Daoy (cell line): ENCODE measurements at regions not wholly inside any gene's neighbourhood (a gene's known extent, or its start where the extent isn't known, plus 50 kb on each side); places are given as distances from the start of the nearest gene placed in this dataset.

Experiments used
- DNase-seq: peaks from one replicate; pipeline ENCODE4 v3.0.0-alpha.2; 2015; ENCODE audit warnings: low read depth

DNA sequence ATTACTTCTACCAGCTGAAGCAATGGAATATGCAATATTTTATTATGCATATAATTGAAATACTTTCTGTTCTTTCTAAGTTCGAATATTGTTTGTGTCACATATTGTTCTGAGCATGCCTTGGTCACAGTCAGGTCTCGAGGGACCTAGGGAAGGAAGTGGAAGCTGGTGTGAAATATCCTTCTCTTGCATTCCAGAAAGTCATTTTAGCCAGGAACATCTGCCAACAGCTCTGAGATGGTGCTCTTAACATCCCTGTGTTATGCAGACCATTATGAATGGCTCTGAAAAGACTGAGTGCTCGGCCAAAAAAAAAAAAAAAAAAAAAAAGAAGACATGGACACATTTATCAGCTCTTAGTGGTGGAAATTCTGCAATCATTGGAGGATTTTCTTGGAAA, 132.7 kb upstream of the JAG1 start:
- no peak for DNase-seq

DNA sequence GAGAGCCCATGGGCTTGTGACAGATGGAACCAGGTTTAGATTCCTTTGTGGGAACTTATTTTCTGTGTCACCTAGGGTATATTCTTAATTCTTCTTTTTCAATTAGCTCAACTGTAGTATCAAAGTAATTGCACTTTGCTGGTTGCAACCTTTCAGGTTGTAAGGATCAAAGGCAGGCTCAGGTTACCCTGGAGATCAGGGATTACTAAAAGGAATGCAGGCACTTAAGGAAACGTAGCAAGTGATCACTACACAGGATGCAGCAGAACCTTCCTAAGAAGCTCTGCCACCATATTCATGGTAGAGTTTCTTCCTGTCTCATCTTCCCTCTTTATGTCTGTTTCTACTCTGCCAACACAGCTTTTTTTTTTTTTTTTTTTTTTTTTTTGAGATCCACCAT, 133.2 kb upstream of the JAG1 start:
- no peak for DNase-seq

DNA sequence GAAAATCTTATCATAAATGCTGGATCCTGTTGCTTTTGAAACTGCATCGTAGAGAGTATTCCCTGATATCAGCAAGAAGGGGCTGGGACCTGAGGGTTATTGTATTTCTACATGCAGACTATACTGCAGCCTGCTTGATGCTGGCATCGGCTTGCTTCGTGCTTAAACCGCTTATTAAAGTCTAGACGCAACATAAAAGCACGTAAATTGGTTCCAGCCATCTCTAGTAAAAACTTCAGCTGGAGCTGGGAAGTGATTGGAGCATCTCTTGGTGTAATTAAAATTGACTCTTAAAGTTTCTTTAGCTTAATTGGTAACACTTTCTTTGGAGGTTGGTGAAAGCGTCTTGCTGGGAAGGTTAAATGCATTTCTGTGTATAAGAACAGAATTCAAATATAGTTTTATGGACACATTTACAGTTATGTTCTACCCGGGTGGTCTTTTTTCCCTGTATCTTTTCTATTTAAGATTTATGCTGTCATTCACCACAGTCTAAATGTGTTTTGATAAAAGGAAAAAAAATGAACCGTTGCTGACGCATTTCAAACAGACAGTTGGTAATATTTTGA, 139.0 kb upstream of the JAG1 start:
- no peak for DNase-seq

DNA sequence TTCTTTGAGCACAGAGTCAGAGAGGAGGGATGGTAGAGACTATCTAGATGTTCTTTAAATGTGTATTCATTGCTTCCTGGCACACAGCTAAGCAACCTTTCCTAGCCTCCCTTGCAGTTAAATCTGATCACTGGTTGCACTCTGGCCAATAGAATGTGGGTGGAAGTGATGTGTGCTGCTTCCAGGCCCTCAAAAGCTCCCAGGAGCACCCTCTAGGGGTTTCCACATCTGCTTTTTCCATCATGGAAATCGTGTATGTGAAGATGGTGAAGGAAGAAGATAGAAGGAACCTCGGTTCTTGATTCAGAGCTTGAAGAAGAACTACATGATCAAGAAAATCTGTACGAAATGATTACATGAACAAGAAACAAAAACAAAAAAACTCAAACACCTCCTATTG, 149.8 kb upstream of the JAG1 start:
- DNase-seq, result no peak

DNA sequence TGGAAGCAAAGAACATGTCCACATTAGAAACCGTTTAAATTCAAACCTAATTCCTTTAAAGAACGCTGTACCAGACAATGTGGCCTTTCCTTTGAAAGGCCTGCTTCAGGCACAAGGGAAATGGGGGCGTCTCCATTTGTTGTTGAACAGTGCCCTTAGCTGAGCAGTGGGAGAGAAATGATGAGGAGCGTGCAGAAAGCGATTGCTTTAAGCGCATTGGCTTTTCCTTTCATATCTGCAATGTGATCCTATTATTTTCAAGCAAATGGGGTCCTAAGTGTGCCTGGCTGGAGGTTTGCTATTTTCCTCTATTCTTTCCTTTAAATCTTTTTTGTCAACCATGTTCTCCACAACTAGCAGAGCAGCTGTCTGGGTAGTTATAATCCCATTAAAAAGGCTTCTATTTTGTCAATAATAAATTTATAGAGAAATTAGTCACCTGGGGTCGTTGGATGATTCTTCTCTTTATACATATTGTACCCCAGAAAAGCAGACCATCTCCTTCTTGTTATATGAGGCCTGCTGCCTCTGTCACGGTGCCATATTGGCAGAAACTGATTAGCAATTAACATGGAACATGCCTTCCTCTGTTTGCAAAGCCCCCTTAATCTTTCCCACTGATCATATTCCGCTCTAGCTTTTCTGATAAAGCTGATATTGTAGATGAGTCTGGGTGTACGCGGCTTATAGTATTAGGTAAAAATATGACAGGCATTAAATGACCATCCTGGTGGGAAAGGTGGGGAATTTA, 151.1 kb upstream of the JAG1 start:
- DNase-seq, result no peak

DNA sequence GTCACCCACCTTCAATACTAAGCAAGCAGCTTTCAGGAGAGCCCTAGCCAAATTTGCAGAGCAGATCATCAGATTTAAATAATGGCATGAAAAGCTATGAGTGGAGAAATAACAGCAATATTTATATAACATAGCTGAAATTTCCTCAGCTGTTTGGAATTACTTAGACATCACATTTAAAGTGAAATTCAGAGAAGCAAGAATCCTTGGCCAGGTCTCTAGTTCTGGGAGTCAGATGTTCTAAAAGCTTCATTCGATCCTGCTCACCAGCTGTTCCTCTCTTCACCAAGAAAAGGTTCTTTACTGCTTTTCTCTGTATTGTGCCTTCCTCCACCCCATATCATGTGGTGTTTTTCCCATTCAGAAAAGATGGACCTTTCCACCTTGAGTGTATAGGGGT, 152.3 kb upstream of the JAG1 start:
- no peak for DNase-seq

DNA sequence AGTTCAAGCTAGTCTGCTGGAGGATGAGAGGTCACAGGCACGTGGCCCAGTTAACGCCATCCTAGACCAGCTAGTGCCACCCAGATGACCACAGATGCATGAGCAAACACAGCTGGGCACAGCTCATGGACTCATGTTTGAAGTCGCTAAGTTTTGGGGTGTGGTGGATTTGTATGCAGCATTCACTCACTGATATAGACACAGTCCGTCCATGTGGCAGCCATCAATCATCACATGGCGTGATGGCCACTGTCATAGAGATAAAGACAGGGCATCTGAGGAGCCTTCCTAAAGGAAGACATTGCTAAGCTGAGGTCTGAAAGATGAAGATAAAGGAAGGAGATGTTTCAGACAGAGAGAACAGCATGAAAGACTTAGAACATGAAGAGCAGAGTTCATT, 154.4 kb upstream of the JAG1 start:
- DNase-seq, result no peak

DNA sequence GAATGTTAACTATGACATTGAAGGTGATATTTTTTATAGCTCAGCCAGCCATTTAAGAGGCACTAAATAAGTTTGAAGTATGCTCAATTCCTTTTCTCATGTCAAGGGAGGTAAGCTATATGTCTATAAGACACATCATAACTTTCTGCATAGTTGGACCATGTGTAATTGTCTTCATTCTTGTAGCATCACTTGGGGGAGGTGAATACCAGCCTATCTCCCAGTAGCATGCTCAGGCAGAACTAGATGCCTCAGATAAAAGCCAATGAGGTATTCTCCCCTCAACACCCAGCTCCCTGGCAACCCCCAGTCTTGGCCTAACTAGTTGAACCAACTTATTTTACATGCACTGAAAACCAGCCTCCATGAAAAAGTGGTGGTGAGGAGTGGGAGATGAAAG, 158.3 kb upstream of the JAG1 start:
- DNase-seq, result no peak

DNA sequence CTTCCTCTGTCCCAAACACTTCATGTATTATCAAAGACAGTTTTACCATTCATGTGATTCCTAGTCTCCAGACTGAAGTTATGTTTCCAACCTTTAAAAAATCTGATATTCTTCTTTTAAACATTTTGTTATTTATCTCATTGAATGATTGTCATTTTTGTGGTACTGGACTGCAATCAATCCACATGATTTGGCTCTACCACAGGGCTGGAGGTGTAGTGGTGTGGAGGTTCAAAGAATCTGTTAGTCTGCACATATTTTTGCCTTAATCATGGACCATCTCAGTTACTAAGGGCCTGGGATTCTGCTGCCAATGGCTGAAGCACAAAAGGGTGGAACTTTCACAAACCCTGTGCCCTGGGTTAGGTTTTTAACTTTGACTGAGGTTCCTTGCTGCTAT, 164.1 kb upstream of the JAG1 start:
- no peak for DNase-seq

DNA sequence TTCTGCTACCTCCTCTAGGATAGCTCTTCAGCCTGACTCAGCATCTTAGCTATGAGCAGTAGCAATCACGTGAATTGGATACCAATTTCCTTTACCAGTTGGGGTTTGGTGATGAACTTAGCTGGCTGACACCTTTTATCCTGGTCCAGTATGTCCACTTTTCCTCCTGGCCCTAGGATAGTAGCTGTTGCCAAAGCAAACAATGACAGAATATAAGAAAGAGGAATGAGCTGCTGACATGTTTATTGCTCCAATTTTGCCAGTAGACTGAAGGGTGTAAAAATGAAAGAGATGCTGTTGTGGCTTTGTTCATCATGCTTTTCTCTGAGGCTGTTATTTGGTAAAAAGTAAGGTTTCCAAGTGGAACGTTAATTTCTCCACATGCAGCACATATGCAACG, 168.3 kb upstream of the JAG1 start:
- DNase-seq, result no peak

DNA sequence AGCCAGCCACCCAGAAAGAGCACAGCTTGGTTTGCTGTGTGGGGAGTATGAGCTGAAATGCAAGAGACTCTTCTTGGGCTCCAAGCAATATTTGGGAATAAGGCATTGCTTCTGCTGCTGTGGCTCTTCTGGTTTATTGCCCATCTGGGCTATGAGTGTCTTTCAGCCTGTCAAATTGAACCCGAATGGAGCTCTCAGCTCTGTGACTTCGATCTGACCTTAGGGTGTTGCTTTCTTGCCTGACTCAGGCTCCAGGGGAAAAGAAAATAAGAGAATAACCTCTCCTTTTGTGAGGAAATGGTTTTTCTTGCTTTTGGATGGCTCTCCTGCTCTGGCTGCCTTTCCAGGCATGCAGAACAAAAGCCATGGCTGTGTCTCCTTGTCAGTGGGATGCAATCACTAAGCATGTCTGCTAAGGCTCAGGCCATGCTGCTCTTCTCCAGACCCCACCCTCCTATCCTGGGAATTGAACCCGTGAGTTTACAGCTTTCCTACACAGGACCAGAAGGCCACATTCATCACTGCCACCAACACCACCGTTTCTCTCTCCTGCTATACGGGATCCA, 169.4 kb upstream of the JAG1 start:
- no peak for DNase-seq

DNA sequence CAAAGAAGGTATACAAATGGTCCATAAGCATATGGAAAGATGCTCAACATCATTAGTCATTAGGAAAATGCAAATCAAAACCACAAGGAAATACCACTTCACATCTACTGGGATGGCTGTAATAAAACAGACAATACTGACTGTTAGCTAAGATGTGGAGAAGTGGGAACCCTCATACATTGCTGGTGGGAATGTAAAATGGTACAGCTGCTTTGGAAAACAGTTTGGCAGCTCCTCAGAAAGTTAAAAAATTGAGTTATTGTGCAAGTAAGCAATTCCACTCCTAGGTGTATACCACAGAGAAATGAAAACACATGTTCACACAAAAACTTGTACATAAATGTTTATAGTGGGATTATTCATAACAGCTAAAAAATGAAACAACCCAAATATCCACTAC, 173.0 kb upstream of the JAG1 start:
- no peak for DNase-seq

DNA sequence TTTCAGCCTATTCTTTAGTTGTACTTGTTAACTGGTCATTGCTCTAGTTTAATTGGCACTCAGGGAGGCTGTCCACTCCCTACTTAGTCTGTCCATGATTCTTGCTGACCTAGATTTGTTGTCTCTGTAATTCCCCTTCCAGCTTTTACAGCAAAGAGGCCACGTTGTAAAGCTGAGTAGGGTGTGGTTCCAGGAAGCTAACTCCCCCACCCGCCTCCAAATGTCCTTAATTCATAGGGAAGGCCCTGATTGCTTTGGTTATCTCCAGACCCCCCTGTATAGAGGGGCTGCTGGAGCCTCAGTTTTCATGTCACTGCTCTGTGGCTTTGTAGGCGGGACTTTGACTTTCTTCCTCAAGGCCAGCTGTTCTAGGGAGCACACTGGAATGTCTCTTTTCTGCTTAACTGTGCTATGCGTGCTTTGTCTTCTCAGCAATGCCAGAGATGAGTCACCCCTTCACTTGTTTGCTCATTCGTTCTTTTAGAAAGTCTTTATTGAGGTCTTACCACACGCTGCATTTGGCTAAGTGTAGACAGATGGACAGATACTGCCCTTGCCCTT, 175.1 kb upstream of the JAG1 start:
- DNase-seq, result peak; percentile 84

DNA sequence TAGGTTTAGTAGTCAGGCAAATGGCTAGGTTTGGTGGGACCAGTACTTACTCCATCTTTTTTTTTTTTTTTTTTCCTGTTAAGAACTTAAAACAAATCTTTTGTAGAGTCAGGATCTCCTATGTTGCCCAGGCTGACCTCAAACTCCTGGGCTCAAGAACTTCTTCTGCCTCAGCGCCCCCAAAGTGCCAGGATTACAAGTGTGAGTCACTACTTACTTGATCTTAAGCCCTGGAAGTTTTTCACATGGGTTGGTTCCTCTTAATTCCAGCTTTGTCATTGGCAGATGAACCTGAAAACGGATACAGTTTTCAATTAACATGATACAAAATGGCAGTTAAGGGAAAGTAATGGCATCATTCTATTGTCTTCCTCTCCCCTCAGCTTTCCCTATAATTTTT, 179.4 kb upstream of the JAG1 start:
- no peak for DNase-seq

DNA sequence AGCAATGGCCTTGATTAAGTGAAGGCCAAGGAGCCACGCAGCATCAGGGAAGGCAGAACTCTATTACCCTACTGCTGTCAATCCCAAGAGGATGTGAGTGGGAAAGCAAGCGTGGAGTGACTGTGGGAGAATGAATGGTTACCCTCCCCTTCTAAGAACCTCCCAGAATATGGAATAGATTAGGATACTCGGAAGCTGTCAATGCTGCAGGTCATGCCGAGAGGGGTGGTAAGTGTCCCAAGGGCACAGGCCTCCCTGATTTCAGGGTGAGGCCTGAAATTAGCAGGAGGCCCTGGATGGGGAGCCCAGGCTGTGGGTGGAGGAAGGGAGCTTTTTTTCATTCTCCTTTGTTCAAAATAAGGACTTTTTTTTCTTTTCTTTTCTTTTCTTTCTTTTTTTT, 179.9 kb upstream of the JAG1 start:
- no peak for DNase-seq

DNA sequence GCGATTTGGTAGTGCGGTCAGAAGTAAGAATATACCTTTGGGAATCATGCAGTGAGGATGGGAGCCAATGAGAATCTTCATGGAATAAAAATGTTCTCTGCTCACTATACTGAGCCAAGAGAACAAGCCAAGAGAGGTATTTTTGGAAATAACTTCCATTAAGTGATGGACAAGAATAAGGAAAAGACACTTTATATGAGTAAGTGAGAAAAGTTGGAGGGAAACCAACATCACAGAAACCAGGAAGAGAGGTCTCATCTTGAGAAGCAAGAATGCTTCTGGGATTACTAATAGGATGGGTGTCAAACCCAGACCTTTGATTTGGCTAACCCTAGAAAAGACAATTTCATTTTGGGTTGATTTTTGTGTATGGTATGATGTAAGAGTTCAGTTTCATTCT, 181.2 kb upstream of the JAG1 start:
- no peak for DNase-seq

DNA sequence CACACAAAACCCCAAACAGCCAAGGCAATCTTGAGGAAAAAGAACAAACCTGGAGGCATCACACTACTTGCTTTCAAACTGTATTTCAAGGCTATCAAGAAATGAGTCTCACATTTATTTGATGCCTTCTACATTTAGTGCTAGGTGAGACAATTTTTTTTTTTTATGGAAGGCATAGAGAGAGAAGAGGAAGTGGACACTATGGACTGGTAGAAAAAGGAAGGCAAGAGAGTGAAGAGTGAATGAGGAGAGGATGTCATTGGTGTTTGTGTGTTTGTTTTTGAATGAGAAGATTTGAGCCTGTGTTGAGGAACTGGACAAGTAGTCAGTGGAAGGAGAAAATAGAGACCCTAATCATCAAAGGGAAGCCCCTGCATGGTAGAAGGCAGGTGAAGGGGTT, 182.0 kb upstream of the JAG1 start:
- no peak for DNase-seq

DNA sequence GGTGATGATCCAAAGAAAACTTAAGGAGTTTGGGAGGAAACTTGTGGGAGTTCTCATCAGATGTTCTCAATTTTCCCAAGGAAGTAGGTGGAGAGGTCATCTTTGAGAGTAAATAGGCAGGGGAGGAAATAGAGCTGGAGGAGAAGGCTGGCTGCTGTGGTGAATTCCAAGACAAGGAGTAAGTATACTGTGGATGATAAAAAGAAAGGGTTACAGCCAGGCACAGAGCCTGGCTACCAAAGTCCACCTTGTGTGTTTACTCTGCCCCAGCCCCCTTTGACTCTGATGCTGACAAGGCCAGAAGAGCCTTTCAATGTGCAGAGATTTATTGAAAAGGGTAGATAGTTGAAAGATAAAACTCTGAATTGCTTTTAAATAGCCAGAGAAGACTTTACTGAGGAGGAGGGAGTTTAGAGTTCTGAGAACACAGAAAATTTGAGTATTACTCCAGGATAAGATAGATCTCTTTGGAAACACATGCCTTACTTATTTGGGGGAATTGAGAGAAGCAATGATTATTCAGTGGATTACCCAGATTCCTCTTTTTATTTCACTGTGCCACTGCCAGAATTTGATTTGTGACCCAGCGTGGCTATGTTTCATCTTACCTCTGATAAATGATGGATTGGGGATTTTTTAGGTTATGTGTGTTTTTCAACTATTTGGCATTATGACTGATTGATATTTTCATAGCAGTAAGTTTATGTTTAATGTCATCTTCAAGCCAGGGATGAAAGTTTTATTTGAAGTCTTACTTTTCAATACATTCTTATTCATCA, 182.6 kb upstream of the JAG1 start:
- no peak for DNase-seq

DNA sequence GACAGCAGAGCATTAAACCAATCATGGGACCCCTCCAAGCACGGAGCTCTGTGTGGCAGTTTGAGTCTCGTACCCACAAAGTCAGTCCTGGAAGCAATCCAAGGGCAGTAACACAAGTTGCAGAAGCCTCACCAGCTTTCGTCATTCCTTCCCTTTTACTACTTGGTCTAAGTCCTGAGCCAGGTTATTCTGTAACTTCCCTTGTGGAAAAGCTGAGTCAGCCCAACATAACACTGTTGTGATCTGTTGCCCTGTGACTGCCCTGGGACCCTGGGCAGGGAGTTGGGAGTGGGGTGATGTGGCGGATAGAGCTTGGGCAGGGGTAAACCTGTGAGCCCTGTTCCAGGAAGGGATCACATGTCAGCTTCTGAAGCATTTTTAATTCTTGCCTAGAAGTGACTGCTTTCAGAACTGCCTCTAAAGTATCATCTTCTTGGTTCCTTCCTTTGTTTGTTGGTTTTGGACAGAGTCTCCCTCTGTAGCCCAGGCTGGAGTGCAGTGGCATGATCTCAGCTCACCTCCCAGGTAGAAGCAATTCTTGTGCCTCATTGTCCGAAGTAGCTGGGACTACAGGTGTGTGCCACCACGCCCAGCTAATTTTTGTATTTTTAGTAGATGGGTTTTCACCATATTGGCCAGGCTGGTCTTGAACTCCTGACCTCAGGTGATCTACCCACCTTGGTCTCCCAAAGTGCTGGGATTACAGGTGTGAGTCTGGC, 183.7 kb upstream of the JAG1 start:
- DNase-seq, result peak; percentile 57

DNA sequence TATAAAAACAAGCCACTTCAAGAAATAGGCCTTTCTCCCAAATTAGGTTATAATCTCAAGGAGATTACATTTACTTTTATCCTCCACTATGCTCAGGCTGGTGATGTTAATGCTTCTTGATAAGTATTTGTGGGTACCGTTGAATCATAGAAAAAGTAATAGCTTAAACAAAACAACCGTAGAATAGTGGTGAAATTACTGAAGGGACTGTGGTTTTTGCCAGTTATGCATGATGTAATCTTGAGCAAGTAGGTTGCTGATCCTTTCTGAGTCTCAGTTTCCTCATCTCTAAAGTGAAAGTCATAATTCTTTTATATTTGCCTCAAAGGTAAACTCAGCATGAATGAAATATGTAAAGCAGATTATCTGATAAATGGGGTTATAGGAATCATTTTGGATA, 187.3 kb upstream of the JAG1 start:
- DNase-seq, result peak; percentile 34

DNA sequence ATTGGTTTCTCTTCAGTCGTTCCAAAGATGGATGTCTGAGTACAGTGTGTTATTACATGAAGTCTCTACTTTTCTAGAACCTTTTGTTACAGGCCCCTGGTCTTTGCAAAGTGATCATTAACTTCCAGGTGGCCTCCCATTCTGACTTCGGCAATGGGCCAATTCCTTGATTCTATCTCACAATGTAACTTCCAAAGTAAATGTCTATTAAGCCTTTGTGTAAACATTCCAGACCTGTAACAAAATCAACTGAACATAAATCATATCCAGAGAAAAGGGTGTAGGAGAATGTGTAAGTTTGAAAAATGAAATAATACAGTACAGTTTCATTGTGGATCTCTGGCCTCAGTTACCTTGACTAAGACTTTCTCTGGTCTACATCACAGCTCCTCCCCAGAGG, 187.8 kb upstream of the JAG1 start:
- peak; percentile 24 for DNase-seq
